Astrocyte (in vitro differentiated cells and primary cell): ENCODE measurements at regions not wholly inside any gene's neighbourhood (a gene's known extent, or its start where the extent isn't known, plus 50 kb on each side); places are given as distances from the start of the nearest gene placed in this dataset.

Experiments used
- EZH2 ChIP-seq: IDR thresholded peaks from 2 replicates; pipeline ENCODE4 v1.6.1; 2012; ENCODE audit warnings: mild to moderate bottlenecking, low read length, inconsistent platforms; ENCODE audit not compliant: insufficient read depth
- TF ChIP-seq, protein P1 (sequence below): IDR thresholded peaks from 2 replicates; pipeline ENCODE4 v1.5.1; 2011; ENCODE audit warnings: low read depth, mild to moderate bottlenecking, inconsistent platforms, low read length, moderate library complexity; ENCODE audit not compliant: insufficient read depth

GRCh38 chr5:117504305-117504704, 929.7 kb upstream of the SEMA6A start:
- TF ChIP-seq, protein P1, sequence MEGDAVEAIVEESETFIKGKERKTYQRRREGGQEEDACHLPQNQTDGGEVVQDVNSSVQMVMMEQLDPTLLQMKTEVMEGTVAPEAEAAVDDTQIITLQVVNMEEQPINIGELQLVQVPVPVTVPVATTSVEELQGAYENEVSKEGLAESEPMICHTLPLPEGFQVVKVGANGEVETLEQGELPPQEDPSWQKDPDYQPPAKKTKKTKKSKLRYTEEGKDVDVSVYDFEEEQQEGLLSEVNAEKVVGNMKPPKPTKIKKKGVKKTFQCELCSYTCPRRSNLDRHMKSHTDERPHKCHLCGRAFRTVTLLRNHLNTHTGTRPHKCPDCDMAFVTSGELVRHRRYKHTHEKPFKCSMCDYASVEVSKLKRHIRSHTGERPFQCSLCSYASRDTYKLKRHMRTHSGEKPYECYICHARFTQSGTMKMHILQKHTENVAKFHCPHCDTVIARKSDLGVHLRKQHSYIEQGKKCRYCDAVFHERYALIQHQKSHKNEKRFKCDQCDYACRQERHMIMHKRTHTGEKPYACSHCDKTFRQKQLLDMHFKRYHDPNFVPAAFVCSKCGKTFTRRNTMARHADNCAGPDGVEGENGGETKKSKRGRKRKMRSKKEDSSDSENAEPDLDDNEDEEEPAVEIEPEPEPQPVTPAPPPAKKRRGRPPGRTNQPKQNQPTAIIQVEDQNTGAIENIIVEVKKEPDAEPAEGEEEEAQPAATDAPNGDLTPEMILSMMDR = no peak
- TF ChIP-seq EZH2 = no peak
